Fibroblast of lung (primary cell): ENCODE measurements at regions not wholly inside any gene's neighbourhood (a gene's known extent, or its start where the extent isn't known, plus 50 kb on each side); places are given as distances from the start of the nearest gene placed in this dataset.

Experiments used
- DNase-seq, 2 donors: peaks; one replicate each; pipeline versions ENCODE4 v3.0.0 to v3.0.0-alpha.2; 2010; ENCODE audit warnings: low read depth in 2 of 2
- H2AFZ ChIP-seq: 2 replicates; pipeline ENCODE4 v1.5.1; 2012; ENCODE audit warnings: low read length, control low read depth, inconsistent platforms
- H3K27ac ChIP-seq: 2 replicates; pipeline ENCODE4 v1.5.1; 2011; ENCODE audit warnings: low read length, control low read depth; ENCODE audit not compliant: insufficient read depth
- H3K27me3 ChIP-seq: 2 replicates; pipeline ENCODE4 v1.5.1; 2011; ENCODE audit warnings: mild to moderate bottlenecking, low read length; ENCODE audit not compliant: control insufficient read depth, insufficient read depth
- H3K36me3 ChIP-seq: 2 replicates; pipeline ENCODE4 v1.5.1; 2011; ENCODE audit warnings: low read length; ENCODE audit not compliant: control insufficient read depth, insufficient read depth
- H3K4me1 ChIP-seq: 2 replicates; pipeline ENCODE4 v1.5.1; 2011; ENCODE audit warnings: low read length; ENCODE audit not compliant: control insufficient read depth, insufficient read depth; ENCODE audit errors: extremely low read depth
- H3K4me2 ChIP-seq: 2 replicates; pipeline ENCODE4 v1.5.1; 2011; ENCODE audit warnings: low read length, control low read depth; ENCODE audit not compliant: insufficient read depth; ENCODE audit errors: extremely low read depth
- H3K4me3 ChIP-seq, 4 experiments: fragments of 200-600 bp in 1 of 4; sonication (generic) in 1 of 4; replicated peaks in 1 of 4; 2 replicates each; pipeline ENCODE4 v1.5.1; 2011 to 2016; ENCODE audit warnings: low read length in 4 of 4, low read depth in 3 of 4, mild to moderate bottlenecking in 3 of 4, control low read depth in 2 of 4, inconsistent platforms in 1 of 4, mixed read lengths in 1 of 4; ENCODE audit not compliant: insufficient read depth in 1 of 4; ENCODE audit errors: control extremely low read depth in 1 of 4
- H3K79me2 ChIP-seq: 2 replicates; pipeline ENCODE4 v1.5.1; 2012; ENCODE audit warnings: mild to moderate bottlenecking, low read length, inconsistent platforms; ENCODE audit not compliant: control insufficient read depth, insufficient read depth
- H3K9ac ChIP-seq: 2 replicates; pipeline ENCODE4 v1.5.1; 2011; ENCODE audit warnings: mild to moderate bottlenecking, low read length, control low read depth; ENCODE audit not compliant: insufficient read depth
- H3K9me3 ChIP-seq: 2 replicates; pipeline ENCODE4 v1.5.1; 2012; ENCODE audit warnings: low read depth, low read length; ENCODE audit not compliant: control insufficient read depth, insufficient read depth
- H4K20me1 ChIP-seq: 2 replicates; pipeline ENCODE4 v1.5.1; 2011; ENCODE audit warnings: low read length; ENCODE audit not compliant: control insufficient read depth, insufficient read depth; ENCODE audit errors: extremely low read depth
- CTCF ChIP-seq, 2 donors: IDR thresholded peaks in 1 of 2; conservative IDR thresholded peaks in 1 of 2; 1 replicate in 1 of 2; 2 replicates in 1 of 2; pipeline ENCODE4 v1.5.1; 2011 to 2012; ENCODE audit warnings: low read length in 2 of 2, control low read depth in 1 of 2, inconsistent platforms in 1 of 2, low read depth in 1 of 2, mild to moderate bottlenecking in 1 of 2
- EZH2 ChIP-seq: IDR thresholded peaks from 2 replicates; pipeline ENCODE4 v1.5.1; 2012; ENCODE audit warnings: low read length, control low read depth, mild to moderate bottlenecking; ENCODE audit errors: missing control alignments

- no peaks in the 10 kb centered on the region for H3K36me3 ChIP-seq
- no peaks in the 10 kb centered on the region for H3K27me3 ChIP-seq
- H4K20me1 ChIP-seq, result no peaks in the 10 kb centered on the region
- H3K4me3 ChIP-seq, result no peak overlapping the region
- H3K4me2 ChIP-seq, result no peak overlapping the region
- H3K79me2 ChIP-seq, result no peaks in the 10 kb centered on the region
- DNase-seq, result no peak
- TF ChIP-seq EZH2, result no peak
- no peak for TF ChIP-seq CTCF (conservative IDR thresholded peaks at IDR 0.05 in 1 of 2, IDR thresholded peaks at IDR 0.05 in 1 of 2; ENCODE audit: low read depth in 1 of 2, low read length in 2 of 2)
- no peaks in the 10 kb centered on the region for H3K4me1 ChIP-seq
- H3K27ac ChIP-seq, result no peak overlapping the region
- H3K9me3 ChIP-seq, result no peaks in the 10 kb centered on the region
- H2AFZ ChIP-seq, result no peak overlapping the region
- no peak overlapping the region for H3K9ac ChIP-seq
Observed at GRCh38 chr2:67066782-67067181, 330.4 kb upstream of the ETAA1 start.

- Histone ChIP-seq H3K79me2 (no peaks in the 10 kb centered on the region), H3K36me3 (no peaks in the 10 kb centered on the region)
- TF ChIP-seq EZH2, result no peak
Observed at GRCh38 chr2:67067656-67068055, 329.5 kb upstream of the ETAA1 start.

GRCh38 chr2:67070826-67071225 is 326.3 kb upstream of the ETAA1 start:
- no peak overlapping the region for H3K9ac ChIP-seq
- no peaks in the 10 kb centered on the region for H3K36me3 ChIP-seq
- H3K27me3 ChIP-seq, result no peaks in the 10 kb centered on the region
- H3K79me2 ChIP-seq, result no peaks in the 10 kb centered on the region
- H3K27ac ChIP-seq, result no peak overlapping the region
- peak in 1 of 2 donors; percentile 60 for DNase-seq
- H3K4me2 ChIP-seq, result no peak overlapping the region
- H4K20me1 ChIP-seq, result no peaks in the 10 kb centered on the region
- TF ChIP-seq EZH2 (no peak), CTCF (conservative IDR thresholded peaks at IDR 0.05 in 1 of 2, IDR thresholded peaks at IDR 0.05 in 1 of 2; ENCODE audit: low read depth in 1 of 2, low read length in 2 of 2) (no peak)
- no peak overlapping the region for H2AFZ ChIP-seq
- no peak overlapping the region for H3K4me3 ChIP-seq
- no peaks in the 10 kb centered on the region for H3K4me1 ChIP-seq
- H3K9me3 ChIP-seq, result no peaks in the 10 kb centered on the region

More at GRCh38 chr2:67067656-67068055, 329.5 kb upstream of the ETAA1 start:
- no peak overlapping the region for H2AFZ ChIP-seq
- H3K27me3 ChIP-seq, result no peaks in the 10 kb centered on the region
- H3K4me2 ChIP-seq, result no peak overlapping the region
- H4K20me1 ChIP-seq, result no peaks in the 10 kb centered on the region
- no peak for DNase-seq
- no peaks in the 10 kb centered on the region for H3K9me3 ChIP-seq
- H3K4me3 ChIP-seq, result no peak overlapping the region
- H3K4me1 ChIP-seq, result no peaks in the 10 kb centered on the region
- H3K27ac ChIP-seq, result no peak overlapping the region
- H3K9ac ChIP-seq, result no peak overlapping the region

GRCh38 chr2:67075056-67075455 is 322.1 kb upstream of the ETAA1 start:
- Histone ChIP-seq H3K4me2 (no peak overlapping the region), H2AFZ (no peak overlapping the region), H3K9ac (no peak overlapping the region), H3K36me3 (no peaks in the 10 kb centered on the region), H3K9me3 (no peaks in the 10 kb centered on the region), H3K4me1 (no peaks in the 10 kb centered on the region), H3K79me2 (no peaks in the 10 kb centered on the region), H3K27ac (no peak overlapping the region), H4K20me1 (no peaks in the 10 kb centered on the region), H3K27me3 (no peaks in the 10 kb centered on the region), H3K4me3 (no peak overlapping the region)
- no peak for TF ChIP-seq EZH2
- TF ChIP-seq CTCF (conservative IDR thresholded peaks at IDR 0.05 in 1 of 2, IDR thresholded peaks at IDR 0.05 in 1 of 2; ENCODE audit: low read depth in 1 of 2, low read length in 2 of 2), result no peak
- no peak for DNase-seq
